ENCODE measurements at regions not wholly inside any gene's neighbourhood (a gene's known extent, or its start where the extent isn't known, plus 50 kb on each side); places are given as distances from the start of the nearest gene placed in this dataset.

GRCh38 chr5:125109293-125109692 lies 362.9 kb upstream of the ZNF608 start:
- TF ChIP-seq, protein P1, sequence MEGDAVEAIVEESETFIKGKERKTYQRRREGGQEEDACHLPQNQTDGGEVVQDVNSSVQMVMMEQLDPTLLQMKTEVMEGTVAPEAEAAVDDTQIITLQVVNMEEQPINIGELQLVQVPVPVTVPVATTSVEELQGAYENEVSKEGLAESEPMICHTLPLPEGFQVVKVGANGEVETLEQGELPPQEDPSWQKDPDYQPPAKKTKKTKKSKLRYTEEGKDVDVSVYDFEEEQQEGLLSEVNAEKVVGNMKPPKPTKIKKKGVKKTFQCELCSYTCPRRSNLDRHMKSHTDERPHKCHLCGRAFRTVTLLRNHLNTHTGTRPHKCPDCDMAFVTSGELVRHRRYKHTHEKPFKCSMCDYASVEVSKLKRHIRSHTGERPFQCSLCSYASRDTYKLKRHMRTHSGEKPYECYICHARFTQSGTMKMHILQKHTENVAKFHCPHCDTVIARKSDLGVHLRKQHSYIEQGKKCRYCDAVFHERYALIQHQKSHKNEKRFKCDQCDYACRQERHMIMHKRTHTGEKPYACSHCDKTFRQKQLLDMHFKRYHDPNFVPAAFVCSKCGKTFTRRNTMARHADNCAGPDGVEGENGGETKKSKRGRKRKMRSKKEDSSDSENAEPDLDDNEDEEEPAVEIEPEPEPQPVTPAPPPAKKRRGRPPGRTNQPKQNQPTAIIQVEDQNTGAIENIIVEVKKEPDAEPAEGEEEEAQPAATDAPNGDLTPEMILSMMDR (IDR thresholded peaks at IDR 0.05): no peak
- TF ChIP-seq POLR2A (IDR thresholded peaks at IDR 0.05): no peak

Measured in tibial nerve (tissue), 3 donors.